Hippocampal formation (tissue), 2 donors: ENCODE measurements at regions not wholly inside any gene's neighbourhood (a gene's known extent, or its start where the extent isn't known, plus 50 kb on each side); places are given as distances from the start of the nearest gene placed in this dataset.

Source experiments
- DNase-seq, 2 donors: peaks; one replicate each; lab custom pipeline; 2025; lab: John Stamatoyannopoulos, UW

DNA sequence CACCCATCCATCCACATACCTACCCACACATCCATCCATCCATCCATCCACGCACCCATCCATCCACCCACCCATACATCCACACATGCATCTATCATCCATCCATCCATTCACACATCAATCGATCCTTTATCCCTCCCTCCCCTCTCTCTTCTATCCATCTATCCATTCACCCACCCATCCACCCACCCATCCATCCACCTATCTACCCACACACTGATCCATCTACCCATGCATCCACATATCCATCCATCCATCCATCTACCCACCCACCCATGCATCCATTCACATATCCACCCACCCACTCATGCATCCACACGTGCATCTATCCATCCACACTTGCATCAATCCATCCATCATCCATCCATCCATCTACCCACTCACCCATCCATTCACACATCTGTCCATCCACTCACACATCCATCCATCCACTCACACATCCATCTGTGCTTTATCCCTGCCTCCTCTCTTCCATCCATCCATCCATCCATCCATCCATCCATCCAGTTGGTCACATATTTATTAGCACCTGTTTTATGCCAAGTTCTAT, 366.1 kb downstream of the CTTN start:
- DNase-seq, result no peak

DNA sequence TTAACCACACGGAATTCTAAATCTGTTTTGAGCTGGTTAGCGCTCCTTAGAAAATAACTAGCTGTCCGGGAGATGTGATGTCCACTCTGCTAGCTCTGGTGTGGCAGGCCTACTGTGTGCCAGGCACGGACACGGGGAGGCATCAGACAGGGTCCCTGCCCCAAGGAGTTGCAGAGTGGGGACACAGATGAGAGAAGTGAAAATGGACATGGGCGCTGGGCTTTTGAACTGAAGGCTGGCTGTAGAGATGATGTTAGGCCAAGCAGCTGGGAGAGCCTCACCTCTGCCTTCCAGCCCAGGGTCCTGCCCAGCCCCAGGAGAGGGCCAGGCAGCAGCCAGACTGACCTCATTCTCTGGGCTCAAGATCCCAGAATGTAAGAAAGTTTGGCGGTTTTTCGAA, 368.6 kb downstream of the CTTN start:
- DNase-seq, result no peak

DNA sequence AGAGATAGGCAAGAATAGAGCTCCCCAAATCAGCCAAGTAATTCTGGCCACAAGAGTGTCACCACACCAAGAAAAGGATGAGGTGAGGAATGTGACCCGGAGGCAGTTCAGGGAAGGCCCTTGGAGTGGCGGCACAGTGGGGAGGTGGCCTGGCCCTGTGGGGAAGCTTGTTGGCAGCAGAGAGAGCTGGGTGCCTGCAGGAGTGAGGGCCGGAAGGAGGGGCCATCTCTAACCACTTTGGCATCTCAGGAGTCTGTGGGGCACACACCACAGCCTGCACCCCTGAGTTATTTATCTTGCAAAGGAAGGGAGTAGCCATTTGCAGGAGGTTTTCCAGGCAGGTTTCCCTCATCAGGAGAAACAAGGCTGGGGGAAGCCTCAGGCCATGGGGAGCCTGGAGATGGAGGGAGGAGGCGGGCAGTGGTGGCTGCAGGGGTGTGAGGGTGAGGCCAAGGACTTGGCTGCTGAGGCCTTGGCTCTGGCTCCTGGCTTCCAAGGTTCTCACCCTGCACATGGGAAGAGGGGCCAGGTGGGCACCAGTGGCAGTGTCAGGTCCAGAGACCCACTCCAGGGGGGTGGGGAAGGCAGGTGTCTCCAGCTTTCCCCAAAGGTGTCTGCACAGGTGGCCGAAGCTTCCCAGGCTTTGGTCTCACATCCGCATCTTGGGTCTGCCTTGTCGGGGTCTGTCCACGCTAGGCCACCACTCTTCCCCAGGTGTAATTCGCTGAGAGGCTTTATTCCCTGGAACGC, 370.2 kb downstream of the CTTN start:
- no peak for DNase-seq

DNA sequence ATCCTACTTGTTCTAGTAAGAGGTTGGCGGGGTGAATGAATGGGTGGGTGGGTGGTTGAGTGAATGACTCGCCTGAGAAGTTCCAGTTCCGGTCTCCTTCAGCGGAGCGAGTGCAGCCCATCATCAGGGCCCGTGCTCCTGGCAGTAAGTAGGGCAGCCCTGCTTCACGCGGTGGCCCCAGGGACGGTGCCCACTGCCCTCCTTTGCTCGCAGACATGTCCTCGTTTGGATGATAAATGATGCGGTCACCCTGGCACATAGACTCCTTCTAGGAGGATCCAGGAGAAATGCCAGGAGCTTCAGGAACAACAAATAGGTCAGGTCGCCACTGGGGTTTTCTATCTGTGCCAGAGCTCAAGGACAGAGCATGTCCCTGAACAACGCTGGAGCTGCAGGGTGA, 370.8 kb downstream of the CTTN start:
- no peak for DNase-seq

DNA sequence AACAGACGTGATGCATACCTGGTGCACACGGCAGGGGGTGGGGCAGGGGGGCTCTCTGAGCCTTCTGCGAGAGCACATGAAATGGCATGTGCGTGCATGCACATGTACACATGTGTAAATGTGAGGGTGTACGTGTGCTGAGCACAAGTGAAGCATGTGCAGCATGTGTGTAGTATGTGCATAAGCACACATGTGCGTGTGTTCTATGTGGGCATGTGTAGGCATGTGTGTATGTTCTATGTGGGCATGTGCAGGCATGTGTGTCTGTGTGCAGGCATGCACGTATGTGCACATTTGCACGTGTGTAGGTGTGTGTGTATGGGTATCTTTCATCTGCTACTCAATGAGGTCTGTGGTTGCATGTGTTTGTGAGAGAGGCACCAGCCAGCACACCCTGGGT, 371.2 kb downstream of the CTTN start:
- no peak for DNase-seq

DNA sequence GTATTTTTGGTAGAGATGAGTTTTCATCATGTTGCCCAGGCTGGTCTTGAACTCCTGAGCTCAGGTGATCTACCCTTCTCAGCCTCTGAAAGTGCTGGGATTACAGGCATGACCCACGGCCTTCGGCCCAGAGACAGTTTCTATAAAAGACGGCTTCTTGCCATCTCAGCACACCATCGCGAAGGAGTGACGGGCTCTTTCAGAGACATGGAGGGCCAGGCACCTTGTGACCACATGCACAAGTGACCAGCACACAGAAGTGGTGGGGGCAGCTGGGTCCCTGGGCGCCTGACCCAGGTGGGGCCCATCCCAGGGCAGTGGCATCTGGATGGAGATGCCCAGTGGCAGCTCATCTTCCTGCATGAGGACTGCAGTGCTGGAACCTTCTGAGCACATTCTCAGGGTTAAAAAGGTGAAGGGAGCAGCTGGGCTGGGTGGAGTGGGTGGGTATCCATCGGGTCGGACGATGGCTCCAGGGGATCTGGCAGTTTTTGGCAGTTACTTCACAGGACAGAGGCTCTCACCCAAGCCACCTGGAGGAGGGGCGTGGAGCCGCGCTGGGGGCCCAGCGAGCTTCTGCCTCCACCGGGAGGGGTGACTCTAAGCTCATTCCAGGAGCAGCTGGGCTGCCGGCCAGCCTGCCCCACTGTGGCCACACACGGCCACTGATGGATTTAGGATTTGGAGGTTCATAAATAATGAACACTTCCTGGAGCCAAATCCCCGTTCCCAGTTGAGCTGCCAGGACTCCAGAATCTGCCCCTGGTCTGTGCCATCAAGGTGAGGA, 373.0 kb downstream of the CTTN start:
- no peak for DNase-seq

DNA sequence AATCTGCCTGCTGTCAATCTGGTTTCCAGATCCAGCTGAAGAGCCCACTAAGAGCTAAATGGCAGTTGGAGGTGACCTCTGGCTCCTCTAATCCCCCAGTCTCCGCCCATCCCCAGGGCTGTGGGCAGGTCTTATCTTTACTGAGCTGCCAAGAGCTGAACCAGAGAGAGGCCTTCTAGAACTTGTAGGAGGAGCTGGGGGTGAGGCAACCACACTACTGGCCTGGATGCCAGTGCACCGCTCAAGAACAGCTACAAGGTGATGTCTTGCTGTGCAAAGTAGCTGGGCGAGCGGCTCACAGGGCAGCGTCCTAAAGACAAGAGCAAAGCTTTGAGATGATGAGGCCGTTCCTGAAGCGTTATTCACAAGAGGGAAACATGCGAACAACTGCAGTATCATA, 374.6 kb downstream of the CTTN start:
- no peak for DNase-seq

DNA sequence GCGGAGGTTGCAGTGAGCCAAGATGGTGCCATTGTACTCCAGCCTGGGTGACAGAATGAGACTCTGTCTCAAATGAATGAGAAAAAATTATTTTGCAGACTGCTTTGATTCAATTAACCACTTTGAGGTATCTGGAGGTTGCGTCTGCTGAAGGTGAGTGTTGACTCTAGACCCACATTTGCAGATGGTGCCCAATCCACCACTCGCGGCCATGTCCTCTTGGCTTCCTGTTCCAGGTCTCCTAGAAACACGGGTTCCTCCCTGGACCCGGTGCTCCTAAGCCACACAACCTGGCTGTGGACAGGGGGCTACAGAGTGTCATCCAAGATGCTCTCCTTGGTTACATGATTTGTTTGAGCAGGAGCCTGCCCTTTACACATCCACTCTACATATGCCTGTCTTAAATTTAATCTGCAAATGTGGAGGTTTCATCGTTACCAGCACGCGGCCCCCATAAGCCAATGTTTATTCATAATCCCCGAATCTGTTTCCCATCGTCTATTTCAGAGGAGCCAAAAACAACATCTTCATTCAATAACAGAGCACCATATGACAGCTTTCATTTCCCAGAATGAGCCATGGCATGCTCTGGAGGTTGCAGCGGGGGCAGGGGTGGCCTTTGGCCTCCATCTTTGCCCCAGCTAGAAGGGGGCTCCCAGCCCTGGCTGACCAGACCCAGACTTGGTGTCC, 377.2 kb downstream of the CTTN start:
- DNase-seq, result no peak

DNA sequence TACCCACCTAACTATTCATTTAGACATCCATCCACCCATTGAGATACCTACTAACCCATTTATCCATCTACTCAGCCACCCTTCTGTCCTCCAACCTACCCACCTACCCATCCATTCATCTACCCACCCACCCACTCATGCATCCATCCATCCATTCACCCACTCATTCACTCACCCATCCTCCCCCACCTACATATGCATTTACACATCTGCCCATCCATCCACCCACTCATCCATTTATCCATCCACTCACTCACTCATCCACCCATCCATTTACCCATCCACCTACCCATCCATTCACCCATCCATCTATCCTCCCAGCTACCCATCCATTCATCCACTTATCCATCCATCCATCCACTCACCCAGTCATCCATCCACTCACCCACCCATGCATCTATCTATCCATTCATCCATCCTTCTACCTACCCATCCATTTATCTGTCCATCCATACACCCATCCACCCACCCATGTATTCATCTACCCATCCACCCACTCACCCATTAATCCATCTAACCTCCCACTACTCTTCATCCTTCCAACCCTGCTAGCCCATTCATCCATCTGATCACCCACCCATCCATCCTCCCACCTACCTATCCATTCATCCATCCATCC, 378.7 kb downstream of the CTTN start:
- DNase-seq, result no peak

DNA sequence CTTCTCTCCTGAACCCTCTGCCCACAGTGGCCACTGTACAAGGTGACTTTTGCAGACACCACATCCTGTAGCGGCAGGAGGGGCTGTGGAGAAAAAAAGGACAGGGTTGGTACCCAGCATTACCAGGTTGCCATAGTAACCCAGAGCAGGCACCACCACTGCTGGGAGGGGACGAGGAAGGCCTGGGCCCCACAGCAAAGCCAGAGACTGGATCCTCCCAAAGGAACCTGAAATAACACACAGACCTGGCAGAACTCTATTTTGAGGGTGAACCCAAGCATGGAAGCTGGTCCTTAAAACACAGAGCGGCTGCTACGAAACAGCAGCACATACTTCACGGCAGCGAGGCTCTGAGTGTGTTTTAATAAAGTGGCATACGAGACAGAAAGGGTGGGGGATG, 380.6 kb downstream of the CTTN start:
- no peak for DNase-seq

DNA sequence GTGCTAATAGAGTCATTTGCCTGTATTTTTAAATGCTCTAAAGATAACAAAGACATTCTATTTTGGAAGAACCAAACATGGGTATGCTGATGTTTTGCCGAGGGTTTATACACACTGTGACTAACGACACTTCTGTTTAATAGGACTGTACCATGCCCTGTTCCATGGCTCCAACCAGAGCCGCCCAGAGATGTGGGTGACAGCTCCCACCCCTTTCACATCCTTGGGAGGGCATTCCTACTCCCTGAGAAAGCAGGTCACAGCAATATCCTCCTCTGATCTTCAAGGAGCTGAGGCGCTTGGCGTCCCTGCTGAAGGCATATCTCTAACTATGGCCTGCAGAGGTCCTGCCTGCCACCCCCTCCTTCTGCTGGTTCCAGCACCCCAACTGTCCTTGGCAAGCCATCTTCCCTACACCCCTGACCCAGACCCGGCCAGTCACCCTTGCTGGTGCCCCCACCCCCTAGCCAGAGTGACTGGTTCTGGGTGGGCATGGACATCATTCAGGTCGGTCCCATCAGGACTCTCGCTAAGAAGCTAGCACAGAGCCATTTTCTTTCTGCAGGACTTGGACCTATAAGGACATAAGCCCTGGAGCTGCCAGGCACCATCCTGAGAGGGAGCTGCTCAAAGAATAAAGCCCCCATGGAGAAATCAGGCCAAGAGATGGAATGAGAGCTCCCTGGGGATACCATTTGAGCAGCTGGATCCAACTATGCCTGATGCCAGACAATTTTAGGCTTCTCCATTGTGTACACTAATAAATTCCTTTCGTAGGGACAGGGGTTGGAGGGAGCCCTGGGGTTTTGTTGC, 381.3 kb downstream of the CTTN start:
- no peak for DNase-seq

DNA sequence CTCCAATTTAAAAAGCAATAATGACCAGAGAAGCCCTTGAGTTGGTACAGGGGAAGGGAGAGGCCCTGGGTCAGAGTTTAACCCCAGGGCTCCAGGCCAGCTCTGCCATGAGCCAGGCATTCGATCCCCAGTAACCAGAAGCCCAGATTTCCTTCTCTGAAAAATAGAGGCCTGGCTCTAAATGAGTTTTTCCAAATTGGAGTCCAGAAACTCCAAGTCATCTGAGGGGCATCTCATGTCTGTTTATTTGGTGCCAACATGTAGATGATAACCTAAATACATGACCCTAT, 381.9 kb downstream of the CTTN start:
- DNase-seq, result no peak

DNA sequence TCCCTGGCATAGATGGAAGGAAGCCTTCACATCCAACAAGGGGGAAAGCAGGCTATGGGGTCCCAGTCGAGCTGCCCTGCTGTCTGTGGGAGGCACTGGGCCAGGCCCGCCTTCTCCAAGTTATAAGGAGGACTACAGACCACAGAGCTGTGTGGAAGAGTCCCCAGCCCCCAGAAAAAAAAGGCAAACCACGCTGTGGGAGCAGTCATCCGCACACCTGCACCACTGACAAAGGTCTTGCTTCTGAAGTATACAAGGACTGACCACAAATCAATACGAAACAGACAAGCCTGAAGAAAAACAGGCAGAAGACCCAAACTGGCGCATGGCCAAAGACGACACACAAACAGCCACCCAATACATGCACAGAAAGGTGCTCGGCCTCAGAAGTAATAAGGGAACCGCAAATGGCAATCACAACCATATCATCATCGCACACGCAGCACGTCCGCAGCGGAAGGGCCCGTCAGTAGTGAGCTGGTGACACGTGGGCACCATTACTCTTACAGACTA, 384.1 kb downstream of the CTTN start:
- DNase-seq, result no peak

DNA sequence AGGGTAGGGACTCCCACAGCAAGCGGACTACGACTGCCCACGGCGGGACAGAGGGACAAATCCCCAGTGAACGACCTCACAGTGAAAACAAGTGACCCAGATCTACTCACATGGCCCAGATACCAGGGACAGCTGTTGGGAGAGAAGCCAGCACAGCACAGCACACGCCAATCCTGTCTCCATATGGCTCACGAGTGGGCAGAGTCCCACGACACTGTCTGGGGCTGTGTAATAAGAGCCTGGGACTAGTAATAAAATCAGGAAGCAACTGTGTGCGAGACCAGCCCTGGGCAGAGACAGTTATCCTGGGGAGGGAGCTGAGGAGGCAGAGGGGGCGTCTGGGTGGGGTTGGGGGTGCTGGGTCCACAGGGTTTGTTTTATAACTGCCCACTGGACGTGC, 385.0 kb downstream of the CTTN start:
- no peak for DNase-seq

DNA sequence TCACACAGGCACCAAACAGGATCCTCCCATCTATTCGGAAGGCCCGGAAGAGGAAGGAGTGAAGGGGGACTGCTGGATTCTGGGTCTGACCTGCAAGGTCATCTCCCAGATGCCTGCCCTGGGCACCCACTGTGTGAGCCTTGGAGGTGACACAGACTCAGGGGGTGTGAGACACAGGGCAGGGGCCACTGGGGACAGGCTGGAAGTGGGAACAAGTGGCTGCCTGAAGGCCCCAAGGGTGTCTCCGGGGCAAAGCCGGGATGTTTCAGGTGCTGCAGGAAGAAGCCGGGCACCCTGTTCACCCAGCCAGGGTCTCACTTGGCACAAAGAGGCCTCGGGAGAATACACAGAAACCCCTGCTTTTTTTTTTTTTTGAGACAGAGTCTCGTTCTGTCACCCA, 385.5 kb downstream of the CTTN start:
- no peak for DNase-seq

DNA sequence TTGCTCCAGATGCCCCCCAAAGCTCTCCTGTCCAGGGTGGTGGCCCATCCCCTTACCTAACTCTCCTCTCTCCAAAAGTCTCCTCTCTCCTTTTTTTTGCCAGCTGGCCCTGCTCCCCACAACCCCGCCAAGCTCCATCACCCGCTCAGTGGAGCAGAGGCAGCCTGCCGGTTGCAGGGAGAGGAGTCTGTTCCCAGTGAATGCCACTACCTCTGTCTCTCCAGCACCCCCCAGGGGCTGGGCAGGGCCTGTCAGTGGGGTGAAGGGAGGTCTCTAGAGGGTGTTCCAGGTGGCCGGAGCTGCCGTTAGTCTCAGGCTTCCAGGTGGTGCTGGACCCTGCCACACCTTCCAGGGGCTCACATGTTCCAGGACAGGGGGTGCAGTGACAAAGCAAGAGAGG, 387.0 kb downstream of the CTTN start:
- no peak for DNase-seq

DNA sequence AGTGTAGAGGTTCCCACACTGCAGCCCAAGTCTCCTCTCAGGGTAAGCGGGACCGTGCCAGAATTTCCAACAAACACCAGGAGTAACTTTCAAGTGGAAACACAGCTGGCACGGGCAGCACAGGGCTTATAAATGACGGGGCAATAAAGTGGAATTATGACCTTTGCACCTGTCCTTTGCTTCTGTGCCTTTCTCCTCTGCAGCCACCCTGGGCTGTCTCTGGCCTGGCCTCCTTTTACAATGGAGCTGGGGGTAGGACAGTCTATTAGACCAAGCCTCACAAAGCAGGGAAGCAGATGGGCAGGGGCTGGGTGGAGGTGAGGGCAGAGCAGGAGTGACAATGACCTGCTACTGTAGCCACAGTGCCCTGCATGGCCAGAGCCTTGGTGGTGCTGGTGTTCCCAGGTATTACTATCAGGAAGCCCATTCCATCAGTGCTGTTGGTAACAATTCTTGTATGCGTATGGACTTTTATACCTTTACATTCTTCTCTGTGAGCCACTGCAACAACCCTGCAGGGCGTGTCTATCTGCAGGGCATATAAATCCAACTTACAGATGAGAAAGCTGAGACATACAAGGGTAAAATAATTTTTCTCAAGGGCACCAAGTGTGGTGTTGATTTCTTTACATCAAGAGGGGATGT, 387.8 kb downstream of the CTTN start:
- no peak for DNase-seq

DNA sequence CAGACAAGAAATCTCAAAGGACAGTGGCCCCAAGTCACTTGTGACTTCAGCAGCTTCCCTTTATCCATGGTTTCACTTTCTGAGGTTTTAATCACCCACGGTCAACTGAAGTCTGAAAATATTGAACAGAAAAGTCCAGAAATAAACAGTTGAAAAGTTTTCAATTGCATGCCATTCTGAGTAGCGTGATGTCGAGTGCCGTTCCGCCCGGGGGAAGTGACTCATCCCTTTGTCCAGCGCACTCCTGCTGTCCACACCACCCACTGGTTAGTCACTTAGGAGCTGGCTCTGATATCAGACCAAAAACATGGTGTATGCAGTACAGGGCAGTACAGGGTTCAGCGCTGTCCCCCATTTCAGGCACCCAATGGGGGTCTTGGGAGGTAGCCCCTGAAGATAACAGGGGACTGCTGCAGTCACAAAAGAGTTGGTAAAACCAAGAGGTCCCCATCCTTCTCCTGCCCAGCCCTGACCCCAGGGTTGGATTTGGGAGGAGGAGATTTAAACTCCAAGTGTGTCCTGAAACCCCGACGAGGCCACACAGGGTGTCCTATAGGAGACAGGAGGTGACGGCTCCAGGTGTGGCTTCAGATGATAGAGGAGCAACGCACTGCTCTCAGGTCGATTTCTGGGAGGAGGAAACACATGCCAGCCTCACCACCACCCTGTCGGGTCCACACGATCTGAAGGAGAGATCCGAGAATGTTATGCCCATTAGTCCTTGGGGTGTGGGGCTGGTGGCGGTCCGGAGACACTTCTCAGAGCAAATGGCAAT, 390.1 kb downstream of the CTTN start:
- no peak for DNase-seq

DNA sequence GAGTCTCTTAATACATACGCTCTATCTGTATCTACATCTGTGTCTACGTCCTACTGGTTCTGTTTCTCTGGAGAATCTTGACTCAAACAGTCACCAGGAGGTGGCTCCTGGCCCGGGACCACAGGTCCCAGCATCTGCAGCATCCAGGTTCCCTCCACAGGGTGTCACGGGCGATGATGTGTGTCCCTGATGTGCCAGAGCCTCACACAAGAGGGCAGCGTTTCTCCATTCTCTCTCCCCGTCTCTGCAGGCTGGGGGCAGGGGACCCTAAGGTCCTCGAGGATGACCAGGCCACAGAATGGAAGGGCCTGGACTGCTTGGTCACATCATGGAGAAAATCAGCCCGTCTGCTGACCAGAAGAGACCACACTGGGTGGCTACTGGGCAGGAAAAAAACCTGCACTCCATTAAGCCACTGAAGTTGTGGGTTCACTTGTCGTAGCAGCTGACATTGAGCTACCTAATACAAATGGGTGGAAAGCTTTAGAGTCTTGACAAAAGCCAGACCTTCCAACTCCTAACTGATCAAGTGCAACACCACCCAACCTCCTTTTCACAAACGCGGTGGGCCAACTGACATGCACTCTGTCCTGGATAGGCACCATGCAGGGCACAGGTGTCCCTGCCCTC, 392.5 kb downstream of the CTTN start:
- DNase-seq, result no peak
